NT2/D1 (cell line): ENCODE measurements at regions not wholly inside any gene's neighbourhood (a gene's known extent, or its start where the extent isn't known, plus 50 kb on each side); places are given as distances from the start of the nearest gene placed in this dataset.

Experiments
- SUZ12 ChIP-seq: IDR thresholded peaks from 2 replicates; pipeline ENCODE4 v1.6.1; 2011; ENCODE audit not compliant: insufficient read length, insufficient read depth; ENCODE audit errors: extremely low read depth
- YY1 ChIP-seq: IDR thresholded peaks from 2 replicates; pipeline ENCODE4 v1.6.1; 2011; ENCODE audit not compliant: insufficient read length, insufficient read depth
- ZNF274 ChIP-seq: IDR thresholded peaks from 2 replicates; pipeline ENCODE4 v1.6.1; 2011; ENCODE audit warnings: mild to moderate bottlenecking, low read depth, low read length

DNA sequence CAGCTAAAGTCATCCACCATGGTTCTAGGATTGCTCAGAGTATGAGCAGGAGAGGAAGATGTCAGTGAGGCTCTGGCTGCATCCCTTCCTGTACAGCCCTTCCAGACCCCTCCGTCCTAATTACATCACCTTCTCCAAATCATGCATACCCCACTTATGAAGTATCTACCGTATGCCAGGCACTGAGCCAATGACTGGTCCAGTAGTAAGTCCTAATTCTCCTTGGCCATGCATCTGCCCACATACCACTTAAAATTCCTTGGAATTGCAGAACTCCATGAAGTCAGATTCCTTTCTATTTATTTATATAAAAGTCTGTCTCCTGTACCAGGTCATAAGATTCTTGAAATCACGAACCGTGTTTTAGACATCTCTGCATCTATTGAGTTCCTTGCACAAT lies 106.1 kb downstream of the SEC16B start:
- no peak for TF ChIP-seq SUZ12
- no peak for TF ChIP-seq YY1
- TF ChIP-seq ZNF274 = no peak
